Left cardiac atrium (tissue), 4 donors: ENCODE measurements at regions not wholly inside any gene's neighbourhood (a gene's known extent, or its start where the extent isn't known, plus 50 kb on each side); places are given as distances from the start of the nearest gene placed in this dataset.
"Not testable (repeated sequence)": the region's sequence is repeated elsewhere in the genome, so short reads cannot be mapped to it uniquely, and the experiment has no call there.

Experiments used
- ATAC-seq, 2 donors: fragments of 200-7000 bp; cut with Tn5 transposase; one replicate each; pipeline ENCODE4 v1.9.1; 2020; ENCODE audit warnings: mild to moderate bottlenecking in 2 of 2, moderate library complexity in 2 of 2
- DNase-seq: peaks from one replicate; pipeline ENCODE4 v3.0.0-alpha.2; 2020
- intact Hi-C, 2 donors: fragments of 100-400 bp; cut with DNase I; formaldehyde crosslinking; loops; one replicate each; pipeline versions ENCODE4 v1.14.1 to v1.15.1; 2022 to 2023
- donor health status: DM: no; HTN: yes; CAD: no.
- donor health status: DM: no; HTN: yes; CAD: no; lungs with severe emphysema.
- donor health status: DM: yes; HTN: yes; CAD: no.
- donor health status: Dilated cardiomyopathy.

DNA sequence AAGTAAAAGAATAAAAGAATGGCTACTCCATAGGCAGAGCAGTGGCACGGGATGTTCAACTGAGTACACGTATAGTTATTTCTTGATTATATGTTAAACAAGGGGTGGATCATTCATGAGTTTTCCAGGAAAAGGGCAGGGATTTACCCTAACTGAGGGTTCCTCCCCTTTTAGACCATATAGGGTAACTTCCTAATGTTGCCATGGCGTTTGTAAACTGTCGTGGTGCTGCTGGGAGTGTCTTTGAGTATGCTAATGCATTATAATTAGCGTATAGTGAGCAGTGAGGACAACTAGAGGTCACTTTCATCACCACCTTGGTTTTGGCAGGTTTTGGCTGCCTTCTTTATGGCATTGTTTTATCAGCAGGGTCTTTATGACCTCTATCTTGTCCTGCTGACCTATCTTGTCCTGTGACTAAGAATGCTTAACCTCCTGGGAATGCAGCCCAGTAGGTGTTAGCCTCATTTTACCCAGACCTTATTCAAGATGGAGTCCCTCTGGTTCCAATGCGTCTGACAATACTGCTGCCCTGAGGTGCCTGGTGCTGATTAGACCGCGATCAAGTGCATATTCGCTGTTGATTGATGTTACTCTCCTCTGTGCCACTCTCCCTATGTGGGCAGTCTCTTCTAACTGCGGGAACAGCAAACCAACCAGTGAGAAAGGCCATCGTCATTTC is 67.6 kb upstream of the AMN1 start:
- no peak for ATAC-seq
- DNase-seq = no peak
- intact Hi-C loops = no loop called here

DNA sequence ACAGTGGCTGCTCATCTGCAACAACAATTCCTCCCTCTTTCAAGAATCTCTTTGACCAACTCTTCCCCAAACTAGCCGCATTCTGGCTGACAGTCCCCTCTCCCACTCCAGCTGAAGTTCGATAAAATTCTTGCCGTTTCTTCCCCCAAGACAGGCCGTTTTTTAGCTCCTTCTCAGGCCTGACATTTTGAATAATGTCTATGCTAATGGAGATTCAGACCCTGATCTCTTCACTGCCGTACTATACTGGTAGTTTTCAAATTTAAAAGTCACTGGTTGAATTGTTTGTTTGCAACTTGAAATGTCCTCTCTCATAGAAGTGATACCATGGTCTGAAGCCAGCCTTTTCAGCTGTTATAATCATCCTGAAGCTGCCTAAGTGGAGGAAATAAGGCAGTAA is 65.9 kb upstream of the AMN1 start:
- no peak for DNase-seq
- intact Hi-C loops = no loop called here
- no peak for ATAC-seq

DNA sequence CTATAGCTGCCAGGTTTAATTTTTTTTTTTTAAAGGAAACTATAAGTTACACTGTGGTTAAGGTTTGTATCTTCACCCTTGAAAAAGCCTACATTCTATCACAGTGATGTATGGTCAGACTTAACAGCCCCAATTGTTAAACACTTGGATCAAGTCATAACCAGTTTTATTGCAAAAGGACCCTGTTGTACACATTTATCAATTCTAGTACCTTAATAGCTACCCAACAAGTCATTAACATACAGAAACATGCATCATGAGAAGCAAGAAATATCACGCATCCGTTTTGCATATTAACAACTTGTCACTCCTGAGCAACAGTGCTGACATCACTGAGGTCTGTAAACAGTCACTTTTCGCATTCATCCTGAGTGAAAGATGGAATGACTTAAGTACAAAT is 62.4 kb upstream of the AMN1 start:
- ATAC-seq, DNase-seq, intact Hi-C loops: not testable (repeated sequence)

DNA sequence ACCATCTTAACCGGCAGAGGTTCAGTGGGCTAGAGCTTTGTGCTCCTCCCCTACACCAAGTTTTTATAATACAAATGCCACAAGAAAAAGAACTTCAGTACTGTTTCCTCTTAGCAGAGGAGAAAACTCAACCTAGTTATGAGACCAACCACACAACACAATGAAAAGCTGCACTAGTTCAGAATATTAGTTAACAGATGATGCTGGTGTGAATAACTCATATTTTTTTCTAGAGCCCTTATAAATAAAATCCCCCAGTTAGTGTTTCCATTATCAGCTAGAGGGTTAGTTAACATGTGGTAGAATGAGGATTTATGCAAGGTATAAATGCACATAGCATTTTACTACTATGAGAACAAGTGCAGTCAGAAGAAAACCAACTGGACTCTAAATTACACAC is 61.9 kb upstream of the AMN1 start:
- intact Hi-C loops = no loop called here
- ATAC-seq = no peak
- DNase-seq = no peak

DNA sequence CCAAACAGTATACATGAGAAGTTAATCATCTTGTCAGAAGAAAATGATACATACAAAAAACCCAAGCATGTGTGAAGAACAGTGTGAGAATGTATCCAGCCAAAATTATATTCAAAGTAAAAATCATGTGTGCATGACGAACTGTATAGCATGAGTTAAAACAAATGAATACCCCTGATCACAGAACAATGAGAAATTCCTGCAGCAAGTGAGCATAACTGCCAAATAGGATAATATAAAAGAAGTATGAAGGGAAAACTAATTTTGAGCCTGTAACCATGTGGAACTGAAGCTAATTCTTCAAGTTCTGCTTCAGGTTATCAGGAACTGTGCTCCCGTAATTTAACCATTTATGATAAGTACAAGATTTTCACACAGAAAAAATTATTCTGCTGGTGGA is 56.5 kb upstream of the AMN1 start:
- DNase-seq (no peak), ATAC-seq (no peak)
- intact Hi-C loops = no loop called here

DNA sequence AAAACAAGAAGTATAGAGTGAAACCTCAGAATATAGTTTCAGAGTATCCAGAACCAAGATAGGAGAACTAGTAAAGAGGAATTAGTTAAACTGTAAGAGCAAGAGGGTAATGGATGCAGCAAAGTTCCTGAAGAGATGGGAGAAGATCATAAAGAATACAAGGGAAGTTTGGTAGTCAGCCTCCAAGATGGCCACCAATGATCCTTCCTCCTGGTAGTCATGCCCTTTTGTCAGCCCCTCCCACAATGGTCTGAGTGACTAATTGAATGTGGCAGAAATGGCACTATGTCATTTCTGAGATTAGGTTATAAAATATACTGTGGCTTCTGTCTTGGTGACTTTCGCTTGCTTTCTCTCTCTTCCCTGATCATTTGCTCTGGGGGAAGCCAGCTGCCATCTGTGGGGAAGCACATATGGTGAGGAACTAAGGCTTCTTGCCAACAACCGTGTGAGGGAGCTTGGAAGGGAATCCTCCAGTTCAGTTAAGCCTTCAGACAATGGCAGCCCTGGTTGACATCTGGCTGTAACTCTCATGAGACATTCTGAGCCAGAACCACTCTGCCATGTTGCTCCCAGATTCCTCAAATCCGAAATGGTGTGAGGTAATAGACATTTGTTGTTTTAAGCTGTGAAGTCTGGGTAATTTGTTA is 55.3 kb upstream of the AMN1 start:
- ATAC-seq (no peak), DNase-seq (no peak)
- intact Hi-C loops = no loop called here

DNA sequence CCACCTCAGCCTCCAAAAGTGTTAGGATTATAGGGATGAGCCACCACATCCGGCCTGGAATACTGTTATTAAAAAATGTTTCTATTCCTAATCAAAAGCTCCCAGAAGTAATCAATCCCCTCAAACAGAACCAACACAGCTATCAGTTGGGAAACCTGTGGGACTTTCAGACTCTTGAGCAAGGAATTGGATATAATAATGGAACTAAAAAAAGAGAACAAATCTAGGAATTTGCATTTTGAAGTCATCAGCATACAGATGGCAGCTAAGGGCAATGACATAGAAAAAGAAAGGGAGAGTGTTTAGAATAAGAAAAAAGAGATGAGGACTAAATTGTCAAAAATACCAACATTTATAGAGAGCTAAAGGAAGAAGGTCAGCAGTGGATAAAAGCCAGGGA is 54.7 kb upstream of the AMN1 start:
- intact Hi-C loops = no loop called here
- ATAC-seq = no peak
- no peak for DNase-seq

DNA sequence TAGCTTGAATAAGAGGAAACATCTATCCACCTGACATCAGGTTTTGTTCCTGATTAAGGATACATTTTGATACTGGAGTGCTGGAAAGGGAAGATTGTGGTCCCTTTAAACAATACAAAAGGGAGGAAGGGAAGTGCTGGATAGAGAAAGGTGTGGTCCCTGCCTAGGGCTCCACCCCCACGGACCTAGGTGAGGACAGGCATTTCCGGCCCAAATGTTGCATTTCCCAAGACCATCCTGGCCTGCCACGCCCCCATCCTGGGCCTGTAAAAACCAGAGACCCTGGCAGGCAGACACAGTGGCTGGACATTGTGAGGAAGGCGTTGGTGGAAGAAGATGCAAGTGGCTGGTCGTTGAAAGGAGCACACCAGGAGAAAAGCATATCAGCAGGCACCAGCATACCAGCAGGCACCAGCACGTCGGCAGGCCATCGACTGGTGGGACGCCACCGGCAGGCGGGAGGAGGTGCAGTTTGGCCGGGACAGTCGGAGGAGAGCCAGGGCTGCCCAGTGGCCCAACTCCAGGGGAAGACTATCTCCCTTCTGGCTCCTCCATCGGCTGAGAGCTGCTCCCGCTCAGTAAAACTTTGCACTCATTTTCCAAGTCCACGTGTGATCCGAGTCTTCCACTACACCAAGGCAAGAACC is 53.2 kb upstream of the AMN1 start:
- DNase-seq = no peak
- intact Hi-C loops = no loop called here

DNA sequence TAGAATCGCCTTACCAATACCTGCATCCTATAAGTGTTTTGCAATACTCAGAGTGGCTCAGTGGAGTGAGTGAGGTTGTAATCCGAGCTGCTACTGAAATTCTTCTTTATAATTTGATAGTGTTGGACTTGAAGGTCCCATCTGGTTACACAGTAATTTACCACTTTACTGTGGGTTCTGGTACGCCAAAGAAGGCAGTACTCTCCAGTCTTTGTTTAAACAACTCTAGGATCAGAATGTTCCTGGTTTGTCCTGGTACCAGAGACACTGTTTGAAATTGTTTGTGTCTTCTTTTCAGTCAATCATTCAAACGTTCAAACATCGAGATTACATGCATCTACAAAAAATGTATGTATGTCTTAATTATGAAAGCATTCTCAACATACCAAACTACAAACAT is 51.3 kb upstream of the AMN1 start:
- DNase-seq (no peak), ATAC-seq (no peak)
- intact Hi-C loops = no loop called here

More for the DNA sequence above, 53.2 kb upstream of the AMN1 start:
- ATAC-seq = no peak

DNA sequence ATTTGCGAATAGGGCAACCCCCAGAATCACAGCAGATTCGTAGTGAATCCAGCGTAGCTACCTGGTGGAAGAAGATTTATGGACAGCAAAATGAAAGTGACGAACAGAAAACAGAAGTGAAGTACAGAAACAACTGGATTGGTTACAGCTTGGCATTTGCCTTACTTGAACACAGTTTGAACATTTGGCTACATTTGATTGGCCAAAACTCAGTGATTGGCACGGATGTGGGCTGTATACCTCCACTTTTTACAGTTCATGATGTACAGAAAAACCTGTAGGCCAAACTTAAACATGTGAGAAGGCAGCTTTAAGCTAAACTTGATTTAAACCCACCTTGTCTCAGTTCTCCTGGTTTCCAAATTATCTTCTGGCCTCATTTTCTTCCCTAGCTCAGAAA is 49.9 kb upstream of the AMN1 start:
- no peak for DNase-seq
- ATAC-seq = no peak
- intact Hi-C loops = no loop called here
